ENCODE measurements at regions not wholly inside any gene's neighbourhood (a gene's known extent, or its start where the extent isn't known, plus 50 kb on each side); places are given as distances from the start of the nearest gene placed in this dataset.

DNA sequence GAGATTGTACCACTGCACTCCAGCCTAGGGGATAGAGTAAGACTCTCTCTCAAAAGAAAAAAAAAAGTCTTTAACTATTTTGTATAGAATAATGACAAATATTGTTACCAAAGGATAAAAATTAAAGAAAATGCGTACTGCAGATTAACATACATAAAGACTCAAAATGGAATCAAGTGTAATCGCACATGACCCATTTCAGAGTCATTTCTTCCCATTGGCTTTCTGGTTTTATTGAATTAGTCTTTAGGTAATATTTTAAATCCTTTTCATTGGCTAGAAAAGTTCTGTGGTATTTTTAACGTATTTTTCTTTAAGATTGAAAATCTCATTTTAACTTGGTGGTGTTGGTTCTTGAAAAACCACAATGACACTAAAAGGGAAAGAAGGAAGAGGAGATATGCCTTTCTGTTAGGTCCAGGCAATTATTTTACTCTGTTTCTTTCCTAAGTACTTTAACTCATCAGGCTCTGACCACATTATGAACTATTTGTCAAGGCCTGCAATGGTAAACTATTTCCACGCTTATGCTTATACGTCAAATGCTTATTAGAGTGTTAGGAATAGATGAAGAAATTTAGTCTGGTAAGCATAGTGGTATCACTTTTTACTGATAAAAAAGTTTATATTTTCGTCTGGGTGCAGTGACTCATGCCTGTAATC is 52.3 kb downstream of the PLEKHG1 start:
- H3K9ac ChIP-seq (ENCODE audit: low read length): no peak overlapping the region
- no peak overlapping the region for H3K27ac ChIP-seq (ENCODE audit: low read length)
- peaks cover 29% of the 10 kb centered on the region for H3K36me3 ChIP-seq (replicated peaks; ENCODE audit: low read depth, low read length)
- peaks cover 53% of the 10 kb centered on the region for H3K79me2 ChIP-seq (ENCODE audit: low read length)
- no peaks in the 10 kb centered on the region for H3K9me3 ChIP-seq (ENCODE audit: insufficient read depth, low read length)
- TF ChIP-seq, protein P1, sequence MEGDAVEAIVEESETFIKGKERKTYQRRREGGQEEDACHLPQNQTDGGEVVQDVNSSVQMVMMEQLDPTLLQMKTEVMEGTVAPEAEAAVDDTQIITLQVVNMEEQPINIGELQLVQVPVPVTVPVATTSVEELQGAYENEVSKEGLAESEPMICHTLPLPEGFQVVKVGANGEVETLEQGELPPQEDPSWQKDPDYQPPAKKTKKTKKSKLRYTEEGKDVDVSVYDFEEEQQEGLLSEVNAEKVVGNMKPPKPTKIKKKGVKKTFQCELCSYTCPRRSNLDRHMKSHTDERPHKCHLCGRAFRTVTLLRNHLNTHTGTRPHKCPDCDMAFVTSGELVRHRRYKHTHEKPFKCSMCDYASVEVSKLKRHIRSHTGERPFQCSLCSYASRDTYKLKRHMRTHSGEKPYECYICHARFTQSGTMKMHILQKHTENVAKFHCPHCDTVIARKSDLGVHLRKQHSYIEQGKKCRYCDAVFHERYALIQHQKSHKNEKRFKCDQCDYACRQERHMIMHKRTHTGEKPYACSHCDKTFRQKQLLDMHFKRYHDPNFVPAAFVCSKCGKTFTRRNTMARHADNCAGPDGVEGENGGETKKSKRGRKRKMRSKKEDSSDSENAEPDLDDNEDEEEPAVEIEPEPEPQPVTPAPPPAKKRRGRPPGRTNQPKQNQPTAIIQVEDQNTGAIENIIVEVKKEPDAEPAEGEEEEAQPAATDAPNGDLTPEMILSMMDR (IDR thresholded peaks at IDR 0.05; ENCODE audit: low read depth, low read length): no peak
- TF ChIP-seq EZH2phosphoT487 (IDR thresholded peaks at IDR 0.05; ENCODE audit: low read depth): no peak
- H3K4me2 ChIP-seq (ENCODE audit: low read length): no peak overlapping the region
- no peak overlapping the region for H2AFZ ChIP-seq (ENCODE audit: low read depth, low read length)
- H3K4me3 ChIP-seq (ENCODE audit: low read length): no peak overlapping the region
- H3K27me3 ChIP-seq (ENCODE audit: low read depth, low read length): no peaks in the 10 kb centered on the region
- H4K20me1 ChIP-seq (ENCODE audit: insufficient read depth, low read length): peaks cover 13% of the 10 kb centered on the region
- peaks cover 19% of the 10 kb centered on the region for H3K4me1 ChIP-seq (ENCODE audit: low read length)

DNA sequence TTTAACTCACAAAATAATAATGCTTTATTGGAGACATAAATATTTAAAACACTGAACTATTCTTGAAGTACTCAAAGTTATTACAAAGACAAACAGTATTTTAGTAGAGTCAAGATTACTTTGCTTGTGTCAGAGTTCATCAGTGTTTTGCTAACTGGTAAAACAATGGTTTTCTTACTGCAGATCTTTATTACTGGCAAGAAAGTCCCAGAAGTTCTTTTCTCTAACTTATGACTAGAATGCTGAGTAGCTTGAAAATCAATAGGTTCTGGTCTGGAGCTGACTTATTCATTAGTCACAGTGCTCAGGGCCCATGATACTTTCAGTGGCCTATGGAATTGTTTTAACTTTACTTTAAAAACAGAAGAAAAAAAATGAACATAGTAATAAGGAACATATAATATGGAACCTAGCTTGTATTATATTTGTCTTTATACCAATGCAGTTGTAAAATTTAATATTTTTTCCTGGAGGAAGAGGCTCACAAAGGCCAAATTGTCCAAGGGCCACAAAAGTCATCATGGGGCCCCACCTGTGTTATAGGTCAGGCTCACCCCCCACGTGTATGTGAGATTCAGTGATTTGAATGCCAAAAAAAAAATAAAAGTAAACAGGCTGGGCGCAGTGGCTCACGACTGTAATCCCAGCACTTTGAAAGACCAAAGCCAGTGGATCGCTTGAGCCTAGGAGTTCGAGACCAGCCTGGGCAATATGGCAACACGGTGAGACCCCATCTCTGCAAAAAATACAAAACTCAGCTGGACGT is 53.3 kb downstream of the PLEKHG1 start:
- H4K20me1 ChIP-seq (ENCODE audit: insufficient read depth, low read length): peaks cover 19% of the 10 kb centered on the region
- no peak overlapping the region for H3K4me2 ChIP-seq (ENCODE audit: low read length)
- H3K27me3 ChIP-seq (ENCODE audit: low read depth, low read length): no peaks in the 10 kb centered on the region

DNA sequence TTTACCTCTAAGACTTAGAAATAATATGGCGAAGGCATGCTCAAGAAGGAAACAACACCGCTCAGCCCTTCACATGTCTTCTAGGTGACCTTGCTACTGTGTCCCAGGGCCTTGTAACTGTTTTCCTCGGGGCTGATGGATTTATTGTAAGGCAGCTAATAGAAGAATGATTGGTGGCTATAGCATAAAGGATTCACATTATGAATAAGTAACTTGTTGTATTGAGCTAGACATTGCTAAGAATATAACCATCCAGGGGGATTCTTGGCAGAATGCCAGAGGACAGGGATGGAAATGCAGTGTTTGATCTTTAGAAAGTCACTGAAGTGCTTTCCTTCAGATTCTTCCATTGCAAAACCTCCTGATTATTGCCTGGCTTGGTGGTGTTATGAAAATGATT is 54.9 kb downstream of the PLEKHG1 start:
- Histone ChIP-seq H3K4me3 (ENCODE audit: low read length) (no peak overlapping the region), H3K27me3 (ENCODE audit: low read depth, low read length) (no peaks in the 10 kb centered on the region), H3K4me2 (ENCODE audit: low read length) (no peak overlapping the region), H3K9ac (ENCODE audit: low read length) (no peak overlapping the region), H4K20me1 (ENCODE audit: insufficient read depth, low read length) (peaks cover 34% of the 10 kb centered on the region), H2AFZ (ENCODE audit: low read depth, low read length) (no peak overlapping the region), H3K36me3 (replicated peaks; ENCODE audit: low read depth, low read length) (peaks cover 30% of the 10 kb centered on the region), H3K79me2 (ENCODE audit: low read length) (peaks cover 53% of the 10 kb centered on the region), H3K27ac (ENCODE audit: low read length) (no peak overlapping the region), H3K4me1 (ENCODE audit: low read length) (peaks cover 6% of the 10 kb centered on the region; the same call in 1 of the 2 replicates), H3K9me3 (ENCODE audit: insufficient read depth, low read length) (no peaks in the 10 kb centered on the region)
- no peak for TF ChIP-seq EZH2phosphoT487 (IDR thresholded peaks at IDR 0.05; ENCODE audit: low read depth)
- TF ChIP-seq, protein P1 (IDR thresholded peaks at IDR 0.05; ENCODE audit: low read depth, low read length): no peak

More for the DNA sequence above, 53.3 kb downstream of the PLEKHG1 start:
- H2AFZ ChIP-seq (ENCODE audit: low read depth, low read length): no peak overlapping the region
- no peak overlapping the region for H3K4me3 ChIP-seq (ENCODE audit: low read length)
- H3K79me2 ChIP-seq (ENCODE audit: low read length): peaks cover 53% of the 10 kb centered on the region
- H3K9ac ChIP-seq (ENCODE audit: low read length): no peak overlapping the region
- no peak overlapping the region for H3K27ac ChIP-seq (ENCODE audit: low read length)
- peaks cover 8% of the 10 kb centered on the region; the same call in 1 of the 2 replicates for H3K4me1 ChIP-seq (ENCODE audit: low read length)
- TF ChIP-seq, protein P1 (IDR thresholded peaks at IDR 0.05; ENCODE audit: low read depth, low read length): no peak
- no peak for TF ChIP-seq EZH2phosphoT487 (IDR thresholded peaks at IDR 0.05; ENCODE audit: low read depth)
- H3K36me3 ChIP-seq (replicated peaks; ENCODE audit: low read depth, low read length): peaks cover 30% of the 10 kb centered on the region
- no peaks in the 10 kb centered on the region for H3K9me3 ChIP-seq (ENCODE audit: insufficient read depth, low read length)

DNA sequence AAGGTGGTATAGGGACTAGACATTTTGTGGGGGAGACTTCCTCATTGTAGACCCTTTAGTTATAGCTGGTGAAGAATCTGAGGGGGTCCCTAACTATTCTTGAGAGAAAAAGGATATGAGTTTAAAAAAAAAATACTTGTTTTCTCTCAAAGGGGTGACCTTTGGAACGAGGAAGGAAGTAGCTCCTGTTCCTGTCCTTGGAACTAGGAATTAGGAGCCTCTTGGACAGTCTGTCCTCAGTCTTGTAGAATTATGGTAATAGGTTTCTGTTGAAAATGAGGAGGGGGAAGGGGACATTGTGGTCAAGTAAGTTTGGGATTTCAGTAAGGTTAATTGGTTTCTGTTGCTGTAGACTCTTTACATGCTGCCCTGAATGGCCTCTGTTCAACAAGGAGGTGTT is 56.5 kb downstream of the PLEKHG1 start:
- Histone ChIP-seq H3K4me1 (ENCODE audit: low read length) (peaks cover 6% of the 10 kb centered on the region; the same call in 1 of the 2 replicates), H3K79me2 (ENCODE audit: low read length) (peaks cover 57% of the 10 kb centered on the region), H2AFZ (ENCODE audit: low read depth, low read length) (no peak overlapping the region), H3K9me3 (ENCODE audit: insufficient read depth, low read length) (no peaks in the 10 kb centered on the region), H3K4me2 (ENCODE audit: low read length) (no peak overlapping the region), H4K20me1 (ENCODE audit: insufficient read depth, low read length) (peaks cover 39% of the 10 kb centered on the region), H3K4me3 (ENCODE audit: low read length) (no peak overlapping the region), H3K36me3 (replicated peaks; ENCODE audit: low read depth, low read length) (peaks cover 33% of the 10 kb centered on the region), H3K27me3 (ENCODE audit: low read depth, low read length) (no peaks in the 10 kb centered on the region), H3K9ac (ENCODE audit: low read length) (no peak overlapping the region), H3K27ac (ENCODE audit: low read length) (no peak overlapping the region)
- no peak for TF ChIP-seq EZH2phosphoT487 (IDR thresholded peaks at IDR 0.05; ENCODE audit: low read depth)
- TF ChIP-seq, protein P1 (IDR thresholded peaks at IDR 0.05; ENCODE audit: low read depth, low read length): no peak
